Epithelial cell of esophagus (primary cell): ENCODE measurements at regions not wholly inside any gene's neighbourhood (a gene's known extent, or its start where the extent isn't known, plus 50 kb on each side); places are given as distances from the start of the nearest gene placed in this dataset.
"Not testable (repeated sequence)": the region's sequence is repeated elsewhere in the genome, so short reads cannot be mapped to it uniquely, and the experiment has no call there.

Experiments
- DNase-seq: peaks from one replicate; pipeline ENCODE4 v3.0.0; 2010; ENCODE audit warnings: low read depth
- H3K4me3 ChIP-seq: 2 replicates; pipeline ENCODE4 v1.5.1; 2011; ENCODE audit warnings: mild to moderate bottlenecking, low read length, control low read depth
- TF ChIP-seq, protein P1 (sequence below): IDR thresholded peaks from 2 replicates; pipeline ENCODE4 v1.5.1; 2011; ENCODE audit warnings: low read depth, mild to moderate bottlenecking, low read length, control low read depth, inconsistent platforms; ENCODE audit not compliant: insufficient read depth; ENCODE audit errors: missing control alignments

DNA sequence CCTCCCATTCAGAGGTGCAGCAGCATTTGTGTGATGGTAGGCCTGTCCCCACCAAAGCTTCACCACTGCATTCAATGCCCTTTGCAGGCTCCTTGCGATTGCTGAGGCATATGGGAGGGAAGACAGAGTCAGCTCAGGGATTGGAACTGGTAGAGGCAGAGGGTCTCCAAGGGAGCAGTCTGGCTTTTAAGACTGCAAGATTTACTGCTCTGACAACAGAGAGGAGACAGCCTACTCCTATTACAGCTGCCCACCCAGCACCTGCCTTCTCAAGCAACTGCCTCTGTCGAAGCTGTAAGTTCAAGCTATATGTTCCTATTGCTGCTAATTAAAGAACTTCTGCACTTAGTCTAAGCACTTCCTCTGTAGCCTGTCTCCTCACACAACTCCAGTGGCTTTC lies 481.8 kb downstream of the FGF13 start:
- no peak overlapping the region for H3K4me3 ChIP-seq
- TF ChIP-seq, protein P1, sequence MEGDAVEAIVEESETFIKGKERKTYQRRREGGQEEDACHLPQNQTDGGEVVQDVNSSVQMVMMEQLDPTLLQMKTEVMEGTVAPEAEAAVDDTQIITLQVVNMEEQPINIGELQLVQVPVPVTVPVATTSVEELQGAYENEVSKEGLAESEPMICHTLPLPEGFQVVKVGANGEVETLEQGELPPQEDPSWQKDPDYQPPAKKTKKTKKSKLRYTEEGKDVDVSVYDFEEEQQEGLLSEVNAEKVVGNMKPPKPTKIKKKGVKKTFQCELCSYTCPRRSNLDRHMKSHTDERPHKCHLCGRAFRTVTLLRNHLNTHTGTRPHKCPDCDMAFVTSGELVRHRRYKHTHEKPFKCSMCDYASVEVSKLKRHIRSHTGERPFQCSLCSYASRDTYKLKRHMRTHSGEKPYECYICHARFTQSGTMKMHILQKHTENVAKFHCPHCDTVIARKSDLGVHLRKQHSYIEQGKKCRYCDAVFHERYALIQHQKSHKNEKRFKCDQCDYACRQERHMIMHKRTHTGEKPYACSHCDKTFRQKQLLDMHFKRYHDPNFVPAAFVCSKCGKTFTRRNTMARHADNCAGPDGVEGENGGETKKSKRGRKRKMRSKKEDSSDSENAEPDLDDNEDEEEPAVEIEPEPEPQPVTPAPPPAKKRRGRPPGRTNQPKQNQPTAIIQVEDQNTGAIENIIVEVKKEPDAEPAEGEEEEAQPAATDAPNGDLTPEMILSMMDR = no peak
- no peak for DNase-seq

DNA sequence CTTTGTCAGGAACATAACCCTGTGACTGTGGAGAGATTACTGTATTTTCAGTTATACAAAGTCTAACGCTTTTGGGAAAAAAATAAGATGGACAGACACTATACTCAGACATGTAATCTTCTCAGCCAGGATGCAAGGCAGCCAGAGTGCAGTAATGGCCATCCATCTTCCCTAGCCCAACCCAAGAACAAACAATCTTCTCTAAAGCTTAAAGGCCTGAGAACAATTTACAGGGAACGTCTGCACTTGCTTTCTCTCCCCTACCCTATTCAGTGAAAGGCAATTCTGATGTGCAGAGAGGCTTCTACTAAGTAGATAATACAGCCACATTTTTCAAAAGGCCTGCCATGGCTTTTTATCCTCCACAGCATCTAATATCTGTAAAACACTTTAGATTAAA lies 471.3 kb downstream of the FGF13 start:
- no peak for DNase-seq
- TF ChIP-seq, protein P1 = no peak
- H3K4me3 ChIP-seq = no peak overlapping the region

DNA sequence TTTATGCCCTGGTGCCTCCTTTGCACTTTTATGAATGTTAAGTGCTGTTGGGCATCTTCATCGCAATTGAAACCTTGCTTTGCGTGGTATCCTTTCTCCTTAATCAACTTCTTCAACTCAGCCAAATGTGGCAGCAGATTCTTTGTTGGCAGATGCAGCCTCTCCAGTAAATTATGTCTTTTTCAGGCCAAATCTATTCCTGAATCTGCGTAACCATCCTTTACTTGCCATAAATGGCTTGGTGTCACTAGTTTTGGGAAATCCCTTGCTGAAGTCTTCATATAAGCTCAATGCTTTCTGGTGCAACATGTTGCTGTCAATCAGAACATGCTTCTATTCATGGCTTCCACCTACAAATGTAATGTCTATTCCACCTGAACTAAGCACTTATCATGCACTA lies 457.5 kb downstream of the FGF13 start:
- no peak for DNase-seq
- TF ChIP-seq, protein P1 = no peak
- no peak overlapping the region for H3K4me3 ChIP-seq

DNA sequence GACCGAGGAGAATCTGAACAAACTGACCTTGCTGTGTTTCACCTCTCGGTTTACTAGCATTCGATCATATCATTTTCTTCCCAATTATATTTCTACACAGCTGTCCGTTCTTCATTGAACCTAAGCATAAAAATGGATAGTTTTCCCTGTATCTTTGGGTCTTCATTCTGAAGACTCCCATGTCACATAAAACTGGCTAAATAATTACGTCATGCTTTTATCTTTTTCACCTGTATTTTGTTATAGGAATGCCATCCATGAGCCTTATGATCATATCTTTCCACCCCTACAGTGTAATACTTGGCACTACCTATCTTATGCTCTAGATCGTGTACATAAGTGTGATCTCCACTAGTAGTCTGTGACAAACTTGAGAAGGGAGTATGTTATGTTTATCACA lies 456.1 kb downstream of the FGF13 start:
- DNase-seq = no peak
- H3K4me3 ChIP-seq = no peak overlapping the region

DNA sequence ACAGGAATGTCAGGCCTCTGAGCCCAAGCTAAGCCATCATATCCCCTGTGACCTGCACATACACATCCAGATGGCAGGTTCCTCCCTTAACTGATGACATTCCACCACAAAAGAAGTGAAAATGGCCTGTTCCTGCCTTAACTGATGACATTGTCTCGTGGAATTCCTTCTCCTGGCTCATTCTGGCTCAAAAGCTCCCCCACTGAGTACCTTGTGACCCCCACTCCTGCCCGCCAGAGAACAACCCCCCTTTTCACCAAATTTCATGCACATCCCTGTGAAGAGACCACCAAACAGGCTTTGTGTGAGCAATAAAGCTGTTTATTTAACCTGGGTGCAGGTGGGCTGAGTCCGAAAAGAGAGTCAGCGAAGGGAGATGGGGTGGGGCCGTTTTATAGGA lies 447.4 kb downstream of the FGF13 start:
- DNase-seq, H3K4me3 ChIP-seq: not testable (repeated sequence)

More for the DNA sequence above, 456.1 kb downstream of the FGF13 start:
- TF ChIP-seq, protein P1 = no peak

DNA sequence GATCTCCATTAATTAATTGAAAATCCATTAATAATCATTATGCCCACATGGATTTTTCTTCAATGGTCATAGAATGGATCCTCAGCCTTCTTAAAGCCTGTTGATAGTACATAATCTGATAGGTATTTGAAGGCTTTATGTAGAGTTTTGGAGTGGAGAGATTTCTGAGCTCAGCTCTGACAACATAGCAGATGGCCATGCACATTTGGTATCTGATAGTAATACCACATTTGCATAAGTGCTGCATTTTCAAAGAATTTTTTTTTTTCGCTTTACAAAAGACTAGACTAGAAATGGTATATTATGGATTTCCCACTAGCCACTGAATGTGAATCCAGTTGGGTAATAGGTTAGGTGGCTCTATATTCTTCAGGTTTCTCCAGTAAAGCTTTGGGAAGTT lies 440.6 kb downstream of the FGF13 start:
- H3K4me3 ChIP-seq = no peak overlapping the region
- no peak for DNase-seq
- TF ChIP-seq, protein P1 = no peak

DNA sequence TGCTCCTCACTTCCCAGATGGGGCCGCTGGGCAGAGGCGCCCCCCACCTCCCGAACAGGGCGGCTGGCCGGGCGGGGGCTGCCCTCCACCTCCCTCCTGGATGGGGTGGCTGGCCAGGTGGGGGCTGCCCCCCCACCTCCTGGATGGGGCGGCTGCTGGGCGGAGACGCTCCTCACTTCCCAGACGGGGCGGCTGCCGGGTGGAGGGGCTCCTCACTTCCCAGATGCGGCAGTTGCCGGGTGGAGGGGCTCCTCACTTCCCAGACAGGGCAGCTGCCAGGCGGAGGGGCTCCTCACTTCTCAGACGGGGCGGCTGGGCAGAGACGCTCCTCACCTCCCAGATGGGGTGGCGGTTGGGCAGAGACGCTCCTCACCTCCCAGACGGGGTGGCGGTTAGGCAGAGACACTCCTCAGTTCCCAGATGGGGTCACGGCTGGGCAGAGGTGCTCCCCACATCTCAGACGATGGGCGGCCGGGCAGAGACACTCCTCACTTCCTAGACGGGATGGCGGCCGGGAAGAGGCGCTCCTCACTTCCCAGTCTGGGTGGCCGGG lies 428.8 kb downstream of the FGF13 start:
- not testable (repeated sequence) for DNase-seq, H3K4me3 ChIP-seq

DNA sequence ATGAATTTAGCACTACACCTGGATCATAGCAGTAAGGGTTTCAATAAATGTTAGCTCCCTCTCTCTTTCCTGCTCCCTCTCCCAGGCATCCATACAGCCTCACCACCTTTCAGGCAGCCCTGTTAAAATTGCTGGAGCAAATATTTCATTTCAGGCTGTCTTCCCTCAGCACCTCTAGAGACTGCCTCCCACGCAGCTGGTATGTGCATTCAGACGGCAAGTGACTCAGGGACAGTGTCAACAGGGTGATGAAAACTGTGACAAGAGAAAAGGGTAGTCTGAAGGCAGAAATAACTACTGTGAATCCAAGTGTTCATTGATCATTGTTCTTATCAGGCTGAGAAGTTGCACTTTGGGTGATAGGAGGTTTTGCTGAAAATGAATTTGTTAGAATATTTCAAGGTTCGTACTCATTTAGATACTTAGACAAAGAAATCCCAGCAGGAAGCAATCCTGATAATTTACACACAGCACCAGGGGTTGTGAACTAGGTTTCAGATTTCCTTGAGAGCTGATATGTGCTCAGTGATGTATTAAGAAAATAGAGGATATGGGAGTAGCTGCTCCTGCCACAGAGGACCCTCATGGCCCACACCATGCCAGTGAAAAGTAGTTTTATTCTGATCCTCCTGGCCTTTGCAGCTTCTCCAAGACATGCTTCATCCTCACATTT lies 424.2 kb downstream of the FGF13 start:
- no peak for DNase-seq
- no peak overlapping the region for H3K4me3 ChIP-seq
- TF ChIP-seq, protein P1 = no peak
